ENCODE measurements at regions not wholly inside any gene's neighbourhood (a gene's known extent, or its start where the extent isn't known, plus 50 kb on each side); places are given as distances from the start of the nearest gene placed in this dataset.

- TF ChIP-seq RAD21 (IDR thresholded peaks at IDR 0.05) (no peak), GABPA (IDR thresholded peaks at IDR 0.05 in 1 of 2, conservative IDR thresholded peaks at IDR 0.05 in 1 of 2) (no peak), CTCF (IDR thresholded peaks at IDR 0.05; ENCODE audit: low read depth, low read length, missing input control) (no peak), YY1 (IDR thresholded peaks at IDR 0.05) (no peak), HNF4A (conservative IDR thresholded peaks at IDR 0.05) (no peak), JUND (IDR thresholded peaks at IDR 0.05) (no peak), TAF1 (conservative IDR thresholded peaks at IDR 0.05) (no peak), ZBTB33 (IDR thresholded peaks at IDR 0.05) (no peak)
- TF ChIP-seq, protein P1, sequence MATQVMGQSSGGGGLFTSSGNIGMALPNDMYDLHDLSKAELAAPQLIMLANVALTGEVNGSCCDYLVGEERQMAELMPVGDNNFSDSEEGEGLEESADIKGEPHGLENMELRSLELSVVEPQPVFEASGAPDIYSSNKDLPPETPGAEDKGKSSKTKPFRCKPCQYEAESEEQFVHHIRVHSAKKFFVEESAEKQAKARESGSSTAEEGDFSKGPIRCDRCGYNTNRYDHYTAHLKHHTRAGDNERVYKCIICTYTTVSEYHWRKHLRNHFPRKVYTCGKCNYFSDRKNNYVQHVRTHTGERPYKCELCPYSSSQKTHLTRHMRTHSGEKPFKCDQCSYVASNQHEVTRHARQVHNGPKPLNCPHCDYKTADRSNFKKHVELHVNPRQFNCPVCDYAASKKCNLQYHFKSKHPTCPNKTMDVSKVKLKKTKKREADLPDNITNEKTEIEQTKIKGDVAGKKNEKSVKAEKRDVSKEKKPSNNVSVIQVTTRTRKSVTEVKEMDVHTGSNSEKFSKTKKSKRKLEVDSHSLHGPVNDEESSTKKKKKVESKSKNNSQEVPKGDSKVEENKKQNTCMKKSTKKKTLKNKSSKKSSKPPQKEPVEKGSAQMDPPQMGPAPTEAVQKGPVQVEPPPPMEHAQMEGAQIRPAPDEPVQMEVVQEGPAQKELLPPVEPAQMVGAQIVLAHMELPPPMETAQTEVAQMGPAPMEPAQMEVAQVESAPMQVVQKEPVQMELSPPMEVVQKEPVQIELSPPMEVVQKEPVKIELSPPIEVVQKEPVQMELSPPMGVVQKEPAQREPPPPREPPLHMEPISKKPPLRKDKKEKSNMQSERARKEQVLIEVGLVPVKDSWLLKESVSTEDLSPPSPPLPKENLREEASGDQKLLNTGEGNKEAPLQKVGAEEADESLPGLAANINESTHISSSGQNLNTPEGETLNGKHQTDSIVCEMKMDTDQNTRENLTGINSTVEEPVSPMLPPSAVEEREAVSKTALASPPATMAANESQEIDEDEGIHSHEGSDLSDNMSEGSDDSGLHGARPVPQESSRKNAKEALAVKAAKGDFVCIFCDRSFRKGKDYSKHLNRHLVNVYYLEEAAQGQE (IDR thresholded peaks at IDR 0.05) = no peak
These were observed 199.9 kb downstream of the TMA16 start for GRCh38 chr4:163694385-163694784.

Measured in liver (tissue), 3 donors.